Fibroblast of pulmonary artery (primary cell): ENCODE measurements at regions not wholly inside any gene's neighbourhood (a gene's known extent, or its start where the extent isn't known, plus 50 kb on each side); places are given as distances from the start of the nearest gene placed in this dataset.

Source experiments
- DNase-seq: peaks from one replicate; pipeline ENCODE4 v3.0.0-alpha.2; 2010; ENCODE audit warnings: low read depth
- H3K4me3 ChIP-seq: replicated peaks from 2 replicates; pipeline ENCODE4 v1.5.1; 2011; ENCODE audit warnings: low read depth, mild to moderate bottlenecking, control low read depth, low read length, moderate library complexity
- TF ChIP-seq, protein P1 (sequence below): IDR thresholded peaks from 2 replicates; pipeline ENCODE4 v1.5.1; 2011; ENCODE audit warnings: mild to moderate bottlenecking, control low read depth, low read length, inconsistent platforms; ENCODE audit errors: missing control alignments

DNA sequence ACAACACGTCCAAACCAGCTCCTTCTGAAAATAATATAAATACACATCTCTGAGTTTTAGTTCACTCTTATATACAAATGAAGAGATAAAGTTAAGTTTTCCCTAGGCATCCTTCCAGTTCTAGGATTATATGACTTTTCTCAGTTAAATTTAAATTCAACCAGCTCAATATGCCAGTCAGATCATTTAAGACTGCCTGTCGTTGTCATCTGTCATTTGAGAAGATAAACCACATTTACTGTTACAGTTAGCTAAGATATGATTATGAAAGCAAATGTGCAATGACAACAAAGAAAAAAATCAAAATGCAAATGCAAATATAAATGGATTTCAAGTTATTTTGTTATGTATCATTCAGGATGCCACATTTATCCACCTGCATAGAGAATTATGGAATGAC is 671.7 kb upstream of the GOT2 start:
- DNase-seq, result no peak
- TF ChIP-seq, protein P1, sequence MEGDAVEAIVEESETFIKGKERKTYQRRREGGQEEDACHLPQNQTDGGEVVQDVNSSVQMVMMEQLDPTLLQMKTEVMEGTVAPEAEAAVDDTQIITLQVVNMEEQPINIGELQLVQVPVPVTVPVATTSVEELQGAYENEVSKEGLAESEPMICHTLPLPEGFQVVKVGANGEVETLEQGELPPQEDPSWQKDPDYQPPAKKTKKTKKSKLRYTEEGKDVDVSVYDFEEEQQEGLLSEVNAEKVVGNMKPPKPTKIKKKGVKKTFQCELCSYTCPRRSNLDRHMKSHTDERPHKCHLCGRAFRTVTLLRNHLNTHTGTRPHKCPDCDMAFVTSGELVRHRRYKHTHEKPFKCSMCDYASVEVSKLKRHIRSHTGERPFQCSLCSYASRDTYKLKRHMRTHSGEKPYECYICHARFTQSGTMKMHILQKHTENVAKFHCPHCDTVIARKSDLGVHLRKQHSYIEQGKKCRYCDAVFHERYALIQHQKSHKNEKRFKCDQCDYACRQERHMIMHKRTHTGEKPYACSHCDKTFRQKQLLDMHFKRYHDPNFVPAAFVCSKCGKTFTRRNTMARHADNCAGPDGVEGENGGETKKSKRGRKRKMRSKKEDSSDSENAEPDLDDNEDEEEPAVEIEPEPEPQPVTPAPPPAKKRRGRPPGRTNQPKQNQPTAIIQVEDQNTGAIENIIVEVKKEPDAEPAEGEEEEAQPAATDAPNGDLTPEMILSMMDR, result no peak
- no peak overlapping the region for H3K4me3 ChIP-seq

DNA sequence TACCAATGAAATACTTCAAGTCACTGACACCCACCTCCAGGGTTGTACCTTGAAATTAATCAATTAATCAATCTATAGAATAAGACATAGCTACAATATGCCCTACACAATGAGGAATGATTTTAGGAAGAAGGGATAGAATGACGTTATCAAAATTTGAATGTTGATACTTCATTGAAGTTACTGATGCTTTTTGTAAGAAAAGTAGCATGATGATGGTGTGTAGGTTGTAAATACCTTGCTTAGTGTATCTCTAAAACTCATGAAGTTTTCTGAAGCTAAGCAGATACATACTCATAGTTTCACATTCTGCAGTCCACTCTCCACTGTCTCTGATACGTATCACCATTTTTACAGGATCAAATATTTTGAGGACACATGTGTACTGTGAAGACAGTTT is 670.4 kb upstream of the GOT2 start:
- H3K4me3 ChIP-seq, result no peak overlapping the region
- DNase-seq, result no peak
- TF ChIP-seq, protein P1, result no peak

DNA sequence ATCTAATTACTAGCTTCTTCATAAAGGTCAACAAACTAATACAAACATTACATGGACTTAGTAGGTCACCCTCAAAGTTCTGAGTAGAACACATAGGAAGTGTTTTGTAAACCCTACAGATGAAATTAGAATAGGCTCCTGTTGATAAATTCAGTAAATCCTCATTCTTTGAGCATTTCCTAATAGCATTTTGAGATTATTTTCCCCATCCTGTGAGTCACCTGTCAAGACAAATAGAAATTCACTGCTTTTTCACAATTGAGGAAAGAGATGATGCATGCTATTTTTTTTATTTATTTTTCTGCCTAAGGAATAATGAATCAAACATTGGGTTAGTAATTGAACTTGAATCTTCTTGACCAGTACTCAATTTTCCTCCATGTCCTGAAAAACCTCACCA is 666.7 kb upstream of the GOT2 start:
- H3K4me3 ChIP-seq, result no peak overlapping the region
- TF ChIP-seq, protein P1, result no peak
- DNase-seq, result no peak

DNA sequence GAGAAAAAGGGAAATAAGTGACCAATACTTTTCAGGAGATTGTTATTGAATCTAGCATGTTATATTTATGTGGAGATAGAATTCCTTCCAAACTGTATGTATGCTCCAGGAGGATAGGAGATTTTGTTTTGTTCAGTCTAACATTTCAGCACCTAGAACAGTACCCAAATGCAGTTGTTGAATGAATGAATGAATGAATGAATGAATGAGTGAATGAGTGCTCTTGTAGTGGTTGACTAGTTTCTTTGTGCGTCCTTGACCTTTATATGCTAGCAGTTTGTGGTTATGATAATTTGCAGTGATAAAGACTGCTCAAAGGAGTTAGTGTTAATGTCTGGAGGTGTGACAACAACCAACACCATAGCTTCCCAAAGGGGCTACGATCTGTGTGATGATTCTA is 663.5 kb upstream of the GOT2 start:
- TF ChIP-seq, protein P1, result no peak

DNA sequence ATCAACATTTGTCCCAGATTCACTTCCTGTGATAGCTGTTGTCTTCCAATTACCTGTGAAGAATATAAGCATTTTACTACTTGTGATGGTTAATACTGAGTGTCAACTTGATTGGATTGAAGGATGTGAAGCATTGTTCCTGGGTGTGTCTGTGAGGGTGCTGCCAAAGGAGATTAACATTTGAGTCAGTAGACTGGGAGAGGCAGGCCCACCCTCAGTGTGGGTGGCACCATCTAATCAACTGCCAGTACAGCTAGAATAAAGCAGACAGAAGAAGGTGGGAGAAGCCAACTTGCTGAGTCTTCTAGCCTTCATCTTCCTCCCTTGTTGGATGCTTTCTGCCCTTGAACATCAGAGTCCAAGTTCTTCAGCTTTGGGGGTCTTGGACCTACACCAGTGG is 660.4 kb upstream of the GOT2 start:
- TF ChIP-seq, protein P1, result no peak
- no peak overlapping the region for H3K4me3 ChIP-seq
- no peak for DNase-seq

More for the DNA sequence above, 663.5 kb upstream of the GOT2 start:
- no peak for DNase-seq
- H3K4me3 ChIP-seq, result no peak overlapping the region

DNA sequence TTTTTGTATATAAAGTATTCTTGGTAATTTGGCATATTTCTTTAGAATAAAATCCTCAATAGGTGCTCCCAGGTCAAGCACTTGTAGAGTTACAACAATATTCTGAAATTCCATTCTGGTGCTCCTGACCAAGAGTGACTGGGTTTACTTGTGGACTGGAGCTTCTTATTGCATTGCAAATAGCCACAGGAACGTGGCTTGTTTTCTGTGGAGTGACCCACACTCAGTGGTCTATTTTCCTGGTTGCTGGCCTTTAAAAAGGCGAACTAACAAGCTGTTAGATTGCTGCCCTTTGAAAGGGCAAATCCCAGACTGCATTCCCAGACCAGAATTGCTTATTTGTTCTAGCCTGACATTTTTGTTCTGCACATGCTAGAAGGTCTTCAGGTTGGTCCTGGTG is 658.8 kb upstream of the GOT2 start:
- DNase-seq, result no peak
- no peak overlapping the region for H3K4me3 ChIP-seq
- TF ChIP-seq, protein P1, result no peak

DNA sequence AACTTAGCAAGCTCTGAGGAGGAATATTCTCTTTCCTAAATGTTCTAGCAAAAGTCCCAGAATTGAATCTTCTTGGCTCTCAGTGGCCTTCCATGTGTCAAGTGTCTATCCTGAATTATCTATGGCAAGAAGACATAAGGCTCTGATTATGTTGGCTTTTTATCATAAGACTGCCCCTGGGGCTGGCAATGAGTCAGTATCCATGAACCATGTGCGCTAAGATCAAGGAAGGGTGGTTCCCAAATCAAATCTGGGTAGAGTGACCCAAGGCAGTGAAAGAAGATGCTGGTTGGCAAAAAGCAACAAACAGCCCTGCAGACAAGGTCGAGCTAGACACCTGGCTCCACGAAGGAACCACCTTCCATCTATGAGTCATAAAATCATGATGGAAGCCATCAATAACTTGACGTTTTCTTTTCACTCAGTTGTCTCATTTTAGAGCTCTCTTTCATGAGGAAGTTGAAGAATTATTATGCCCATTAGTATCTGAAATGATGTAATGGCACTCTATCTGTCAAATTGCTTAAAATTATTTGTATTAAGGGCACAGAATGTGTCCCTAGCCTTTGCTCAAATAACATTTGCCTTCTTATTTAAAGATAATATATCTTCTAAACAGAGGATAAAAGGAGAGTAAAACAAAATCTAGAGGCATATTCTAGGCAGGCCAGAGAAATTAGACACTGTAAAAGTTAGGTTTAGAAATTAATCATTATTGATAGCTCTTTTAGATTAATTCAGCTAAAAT is 657.7 kb upstream of the GOT2 start:
- no peak overlapping the region for H3K4me3 ChIP-seq
- TF ChIP-seq, protein P1, result no peak
- no peak for DNase-seq
